ENCODE measurements at regions not wholly inside any gene's neighbourhood (a gene's known extent, or its start where the extent isn't known, plus 50 kb on each side); places are given as distances from the start of the nearest gene placed in this dataset.

GRCh38 chr5:97909541-97909940, 726.5 kb upstream of the RIOK2 start:
- TF ChIP-seq MXI1 (conservative IDR thresholded peaks at IDR 0.05; ENCODE audit: poor library complexity, severe bottlenecking) (no peak), CTCF (IDR thresholded peaks at IDR 0.05; ENCODE audit: poor library complexity, severe bottlenecking) (no peak)
